HG02571 (cell line): ENCODE measurements at regions not wholly inside any gene's neighbourhood (a gene's known extent, or its start where the extent isn't known, plus 50 kb on each side); places are given as distances from the start of the nearest gene placed in this dataset.

ENCODE experiments used
- ATAC-seq: cut with Tn5 transposase; IDR thresholded peaks from one replicate; pipeline ENCODE4 v1.9.1; 2021; ENCODE audit warnings: mild to moderate bottlenecking, moderate library complexity; ENCODE audit not compliant: unreplicated experiment

GRCh38 chr17:71342737-71343136 lies 778.1 kb upstream of the SOX9 start:
- ATAC-seq: no peak

GRCh38 chr17:71349908-71350600 lies 770.8 kb upstream of the SOX9 start:
- no peak for ATAC-seq

- ATAC-seq: no peak
These were observed 760.5 kb upstream of the SOX9 start for GRCh38 chr17:71360301-71360700.

GRCh38 chr17:71361656-71362450 lies 759.0 kb upstream of the SOX9 start:
- ATAC-seq: no peak

- no peak for ATAC-seq
These were observed 757.2 kb upstream of the SOX9 start for GRCh38 chr17:71363661-71364060.

- ATAC-seq: no peak
These were observed 749.0 kb upstream of the SOX9 start for GRCh38 chr17:71371809-71372208.

- no peak for ATAC-seq
These were observed 744.9 kb upstream of the SOX9 start for GRCh38 chr17:71375948-71376347.

- ATAC-seq: no peak
These were observed 743.9 kb upstream of the SOX9 start for GRCh38 chr17:71376933-71377332.

- no peak for ATAC-seq
These were observed 742.8 kb upstream of the SOX9 start for GRCh38 chr17:71378036-71378435.

GRCh38 chr17:71378741-71379140 lies 742.1 kb upstream of the SOX9 start:
- no peak for ATAC-seq

- ATAC-seq: no peak
These were observed 741.3 kb upstream of the SOX9 start for GRCh38 chr17:71379512-71379911.

GRCh38 chr17:71380535-71380934 lies 740.3 kb upstream of the SOX9 start:
- ATAC-seq: no peak

GRCh38 chr17:71380936-71381335 lies 739.9 kb upstream of the SOX9 start:
- ATAC-seq: no peak

GRCh38 chr17:71383091-71383490 lies 737.7 kb upstream of the SOX9 start:
- no peak for ATAC-seq

- no peak for ATAC-seq
These were observed 733.4 kb upstream of the SOX9 start for GRCh38 chr17:71387456-71387855.

- ATAC-seq: no peak
These were observed 727.9 kb upstream of the SOX9 start for GRCh38 chr17:71392715-71393567.

- ATAC-seq: no peak
These were observed 724.9 kb upstream of the SOX9 start for GRCh38 chr17:71395901-71396300.

- no peak for ATAC-seq
These were observed 724.1 kb upstream of the SOX9 start for GRCh38 chr17:71396711-71397110.

GRCh38 chr17:71398025-71398424 lies 722.8 kb upstream of the SOX9 start:
- no peak for ATAC-seq

GRCh38 chr17:71398800-71399219 lies 722.0 kb upstream of the SOX9 start:
- ATAC-seq: no peak

- no peak for ATAC-seq
These were observed 721.6 kb upstream of the SOX9 start for GRCh38 chr17:71399221-71399620.
